ENCODE measurements at regions not wholly inside any gene's neighbourhood (a gene's known extent, or its start where the extent isn't known, plus 50 kb on each side); places are given as distances from the start of the nearest gene placed in this dataset.

DNA sequence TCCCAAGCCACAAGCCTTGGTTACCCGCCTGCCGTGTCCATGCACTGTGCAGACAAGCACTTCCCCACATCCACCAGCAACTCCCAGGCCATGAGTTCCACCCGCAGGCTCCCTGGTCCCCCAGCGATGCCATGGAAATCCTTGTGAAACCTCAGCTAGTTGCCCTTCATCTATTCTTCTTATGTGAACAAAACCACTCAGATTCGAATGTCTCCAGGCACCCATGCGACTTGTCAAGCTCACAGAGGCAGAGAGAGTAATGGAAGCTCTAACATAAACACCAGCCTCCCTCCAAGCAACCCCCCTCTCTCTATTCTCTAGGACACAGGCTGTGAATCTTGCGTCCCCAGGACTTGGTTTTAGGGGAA lies 182.6 kb downstream of the C16orf95 start:
- no peaks in the 10 kb centered on the region for H3K27me3 ChIP-seq (ENCODE audit: insufficient read depth, low read length)
- intact Hi-C loops (cut with micrococcal nuclease), result no loop called here
- H3K27ac Mint-ChIP-seq, result no peak overlapping the region
- ChIA-PET POLR2A (ENCODE audit: partially characterized antibody) (no interaction called here), CTCF (ENCODE audit: partially characterized antibody) (no interaction called here)
- peaks cover 4% of the 10 kb centered on the region in 2 donors for H3K27me3 Mint-ChIP-seq
- H3K9me3 ChIP-seq (ENCODE audit: control insufficient read depth in 1 of 2, low read length in 2 of 2), result no peaks in the 10 kb centered on the region
- H3K36me3 Mint-ChIP-seq, result no peaks in the 10 kb centered on the region
- H3K4me1 ChIP-seq (ENCODE audit: insufficient read depth, low read length), result no peaks in the 10 kb centered on the region
- DNase-seq, result no peak
- peaks cover 0 to 2% (median 0%) of the 10 kb centered on the region in 8 donors for H3K9me3 Mint-ChIP-seq
- no peak overlapping the region for H3K4me3 Mint-ChIP-seq
- H3K4me1 Mint-ChIP-seq, result no peaks in the 10 kb centered on the region
- H3K27ac ChIP-seq (ENCODE audit: low read depth, low read length), result no peak overlapping the region
- no peaks in the 10 kb centered on the region for H3K36me3 ChIP-seq (ENCODE audit: insufficient read depth, low read length)
- no peak overlapping the region for H3K4me3 ChIP-seq (ENCODE audit: low read length in 2 of 2)

DNA sequence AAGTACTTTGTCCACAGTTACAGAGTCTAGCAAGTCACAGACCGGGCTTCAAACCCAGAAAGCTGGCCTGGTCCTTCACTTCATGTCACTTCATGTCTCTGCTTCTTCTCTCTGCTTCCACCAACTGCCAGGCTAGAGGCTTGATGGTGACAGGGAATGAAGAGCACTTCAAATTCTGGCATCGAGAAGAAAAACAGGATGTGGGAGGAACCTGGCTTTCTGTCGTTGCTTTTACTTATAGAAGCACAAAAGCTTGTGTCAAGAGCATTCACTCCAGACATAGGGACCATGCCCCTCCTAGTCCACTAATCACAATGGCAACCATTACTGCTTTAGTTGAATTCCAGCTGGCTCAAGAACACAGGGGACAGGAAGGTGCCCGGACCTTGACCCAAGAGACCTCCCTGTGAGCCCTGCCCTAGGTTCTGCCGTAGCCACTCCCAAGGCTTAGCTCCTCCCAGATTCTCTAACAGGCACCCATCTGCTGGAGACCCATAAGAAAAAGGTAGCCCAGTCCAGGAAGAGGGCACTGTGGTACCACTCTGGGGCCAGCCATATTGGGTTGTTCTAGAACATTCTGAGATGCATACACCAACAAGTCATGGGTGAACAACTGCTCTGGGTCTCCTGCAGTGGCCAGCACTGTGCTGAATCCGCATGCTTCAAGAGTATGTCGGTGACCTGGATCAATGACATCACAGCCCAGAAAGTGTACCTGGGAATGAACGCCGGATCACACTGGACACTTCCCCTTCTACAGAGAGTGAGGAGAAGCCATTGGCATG lies 181.8 kb downstream of the C16orf95 start:
- Mint-ChIP-seq H3K9me3 (peaks cover 0 to 2% (median 0%) of the 10 kb centered on the region in 8 donors), H3K4me1 (no peaks in the 10 kb centered on the region), H3K4me3 (no peak overlapping the region), H3K27me3 (peaks cover 4% of the 10 kb centered on the region in 2 donors), H3K36me3 (no peaks in the 10 kb centered on the region), H3K27ac (no peak overlapping the region)
- Histone ChIP-seq H3K36me3 (ENCODE audit: insufficient read depth, low read length) (no peaks in the 10 kb centered on the region), H3K9me3 (ENCODE audit: control insufficient read depth in 1 of 2, low read length in 2 of 2) (no peaks in the 10 kb centered on the region), H3K27ac (ENCODE audit: low read depth, low read length) (no peak overlapping the region), H3K4me3 (ENCODE audit: low read length in 2 of 2) (no peak overlapping the region), H3K27me3 (ENCODE audit: insufficient read depth, low read length) (no peaks in the 10 kb centered on the region), H3K4me1 (ENCODE audit: insufficient read depth, low read length) (no peaks in the 10 kb centered on the region)
- DNase-seq, result no peak
- ChIA-PET POLR2A (ENCODE audit: partially characterized antibody) (no interaction called here), CTCF (ENCODE audit: partially characterized antibody) (no interaction called here)
- intact Hi-C loops (cut with micrococcal nuclease), result no loop called here

DNA sequence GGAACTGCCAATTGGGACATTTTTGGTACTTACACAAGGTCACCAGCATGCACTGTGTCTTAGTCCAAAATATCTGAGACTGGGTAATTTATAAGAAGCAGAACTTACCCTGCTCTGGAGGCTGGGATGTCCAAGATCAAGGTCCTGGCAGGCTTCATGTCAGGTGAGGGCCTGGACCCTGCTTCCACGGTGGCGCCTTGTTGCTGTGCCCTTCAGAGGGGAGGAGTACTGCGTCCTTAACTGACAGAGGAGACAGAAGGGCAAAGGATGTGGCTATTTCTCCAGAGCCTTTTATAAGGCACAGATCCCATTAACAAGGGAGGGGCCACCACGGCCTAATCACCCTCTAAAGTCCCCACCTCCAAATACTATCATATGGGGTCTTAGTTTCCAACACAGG lies 178.9 kb downstream of the C16orf95 start:
- no peaks in the 10 kb centered on the region for H3K27me3 ChIP-seq (ENCODE audit: insufficient read depth, low read length)
- POLR2A ChIA-PET (ENCODE audit: partially characterized antibody), result no interaction called here
- H3K4me3 Mint-ChIP-seq, result no peak overlapping the region
- H3K4me1 ChIP-seq (ENCODE audit: insufficient read depth, low read length), result no peaks in the 10 kb centered on the region
- no peak overlapping the region for H3K27ac ChIP-seq (ENCODE audit: low read depth, low read length)
- no peak overlapping the region for H3K4me3 ChIP-seq (ENCODE audit: low read length in 2 of 2)
- no peaks in the 10 kb centered on the region for H3K4me1 Mint-ChIP-seq
- peaks cover 4% of the 10 kb centered on the region in 2 donors for H3K27me3 Mint-ChIP-seq
- H3K36me3 ChIP-seq (ENCODE audit: insufficient read depth, low read length), result no peaks in the 10 kb centered on the region
- CTCF ChIA-PET (ENCODE audit: partially characterized antibody), result no interaction called here
- H3K9me3 Mint-ChIP-seq, result peaks cover 0 to 2% (median 0%) of the 10 kb centered on the region in 8 donors
- DNase-seq, result no peak
- no peaks in the 10 kb centered on the region for H3K9me3 ChIP-seq (ENCODE audit: control insufficient read depth in 1 of 2, low read length in 2 of 2)
- intact Hi-C loops (cut with micrococcal nuclease), result no loop called here
- no peaks in the 10 kb centered on the region for H3K36me3 Mint-ChIP-seq
- no peak overlapping the region for H3K27ac Mint-ChIP-seq

DNA sequence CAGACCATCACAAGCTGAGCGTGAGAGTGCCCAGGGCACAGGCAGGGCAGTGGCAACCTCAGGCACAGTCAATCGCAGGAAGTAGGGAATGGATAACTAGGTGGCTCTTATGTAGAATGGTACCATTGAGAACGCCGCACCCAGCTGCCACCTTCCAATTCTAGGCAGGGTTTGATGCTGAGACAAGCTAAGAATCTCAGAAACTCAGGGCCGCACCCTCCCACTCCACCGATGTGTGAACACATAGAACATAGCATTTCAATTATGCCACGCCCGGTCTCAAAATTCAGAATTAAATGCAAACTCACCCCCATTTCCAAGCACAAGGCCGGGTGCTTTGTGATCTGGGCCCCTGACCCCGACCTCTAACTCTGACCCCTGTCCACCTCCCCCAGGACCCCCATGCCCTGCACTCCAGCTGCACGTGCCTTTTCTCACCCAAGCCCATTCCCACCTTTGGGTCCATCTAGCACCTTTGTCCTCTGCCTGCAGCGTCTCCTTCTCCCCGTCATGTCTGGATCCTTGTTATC lies 178.4 kb downstream of the C16orf95 start:
- POLR2A ChIA-PET (ENCODE audit: partially characterized antibody), result no interaction called here
- Histone ChIP-seq H3K27me3 (ENCODE audit: insufficient read depth, low read length) (no peaks in the 10 kb centered on the region), H3K27ac (ENCODE audit: low read depth, low read length) (no peak overlapping the region), H3K4me1 (ENCODE audit: insufficient read depth, low read length) (no peaks in the 10 kb centered on the region), H3K9me3 (ENCODE audit: control insufficient read depth in 1 of 2, low read length in 2 of 2) (no peaks in the 10 kb centered on the region), H3K36me3 (ENCODE audit: insufficient read depth, low read length) (no peaks in the 10 kb centered on the region), H3K4me3 (ENCODE audit: low read length in 2 of 2) (no peak overlapping the region)
- intact Hi-C loops (cut with micrococcal nuclease), result no loop called here
- no peaks in the 10 kb centered on the region for H3K36me3 Mint-ChIP-seq
- H3K4me3 Mint-ChIP-seq, result no peak overlapping the region
- peaks cover 0 to 2% (median 0%) of the 10 kb centered on the region in 8 donors for H3K9me3 Mint-ChIP-seq
- H3K4me1 Mint-ChIP-seq, result no peaks in the 10 kb centered on the region
- no peak for DNase-seq
- H3K27me3 Mint-ChIP-seq, result peaks cover 4% of the 10 kb centered on the region in 2 donors
- no peak overlapping the region for H3K27ac Mint-ChIP-seq
- CTCF ChIA-PET (ENCODE audit: partially characterized antibody), result no interaction called here

- ChIA-PET POLR2A (ENCODE audit: partially characterized antibody) (no interaction called here), CTCF (ENCODE audit: partially characterized antibody) (no interaction called here)
- no peak overlapping the region for H3K4me3 ChIP-seq (ENCODE audit: low read length in 2 of 2)
- intact Hi-C loops (cut with micrococcal nuclease), result no loop called here
- H3K27me3 ChIP-seq (ENCODE audit: insufficient read depth, low read length), result no peaks in the 10 kb centered on the region
- H3K9me3 Mint-ChIP-seq, result peaks cover 0 to 2% (median 0%) of the 10 kb centered on the region in 8 donors
- H3K27ac Mint-ChIP-seq, result no peak overlapping the region
- H3K27ac ChIP-seq (ENCODE audit: low read depth, low read length), result no peak overlapping the region
- H3K36me3 ChIP-seq (ENCODE audit: insufficient read depth, low read length), result no peaks in the 10 kb centered on the region
- H3K4me1 Mint-ChIP-seq, result no peaks in the 10 kb centered on the region
- DNase-seq, result no peak
- H3K4me3 Mint-ChIP-seq, result no peak overlapping the region
- no peaks in the 10 kb centered on the region for H3K36me3 Mint-ChIP-seq
- peaks cover 2 to 5% of the 10 kb centered on the region in 2 donors for H3K27me3 Mint-ChIP-seq
- H3K9me3 ChIP-seq (ENCODE audit: control insufficient read depth in 1 of 2, low read length in 2 of 2), result no peaks in the 10 kb centered on the region
- no peaks in the 10 kb centered on the region for H3K4me1 ChIP-seq (ENCODE audit: insufficient read depth, low read length)
Measured at GRCh38 chr16:87140211-87141200, 176.7 kb downstream of the C16orf95 start.

DNA sequence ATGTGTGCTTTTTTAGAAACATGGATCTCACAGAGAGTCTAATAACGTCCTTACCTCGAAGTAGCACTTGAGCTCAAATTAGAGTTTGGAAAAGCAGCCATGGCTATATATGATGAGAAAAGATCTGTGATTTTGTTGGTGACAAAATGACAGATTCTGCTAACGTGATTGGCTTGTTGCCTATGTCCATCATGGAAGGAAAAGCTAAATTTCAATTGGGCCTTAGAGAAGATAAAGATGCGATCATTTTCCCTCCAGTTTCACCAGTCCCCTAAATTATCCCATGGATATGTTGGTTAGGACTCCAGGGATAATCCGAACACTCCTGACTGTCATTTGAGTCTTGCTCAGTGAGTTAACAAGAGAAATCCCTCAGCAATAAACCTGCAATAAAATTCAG lies 175.8 kb downstream of the C16orf95 start:
- CTCF ChIA-PET (ENCODE audit: partially characterized antibody), result no interaction called here
- H3K27ac Mint-ChIP-seq, result no peak overlapping the region

DNA sequence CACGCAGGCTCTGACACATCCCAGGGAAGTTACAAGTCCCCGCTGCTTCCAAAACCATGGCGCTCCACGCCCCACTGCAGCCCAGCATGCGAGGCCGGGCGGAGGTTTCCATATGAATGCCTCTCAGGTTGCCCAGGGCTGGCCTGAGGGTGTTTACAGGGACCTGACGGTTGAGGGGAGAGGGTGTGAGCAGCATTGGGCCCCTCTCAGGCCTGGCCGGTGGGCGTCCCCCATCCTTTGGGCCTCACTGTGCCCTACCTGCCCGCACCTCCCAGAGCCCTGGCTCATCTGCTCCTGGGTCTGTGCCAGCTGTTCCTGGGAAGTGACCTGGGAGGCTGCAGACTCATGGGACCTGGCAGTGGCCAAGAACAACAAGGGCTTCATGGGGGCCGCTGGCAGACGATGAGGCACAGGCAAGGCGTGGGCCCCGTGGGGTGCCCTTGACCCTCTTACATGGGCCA lies 173.5 kb downstream of the C16orf95 start:
- Mint-ChIP-seq H3K4me3 (no peak overlapping the region), H3K9me3 (peaks cover 0 to 7% (median under 1%) of the 10 kb centered on the region in 8 donors), H3K27me3 (peaks cover 2 to 5% of the 10 kb centered on the region in 2 donors), H3K36me3 (no peaks in the 10 kb centered on the region), H3K4me1 (no peaks in the 10 kb centered on the region), H3K27ac (no peak overlapping the region)
- DNase-seq, result no peak
- Histone ChIP-seq H3K4me1 (ENCODE audit: insufficient read depth, low read length) (no peaks in the 10 kb centered on the region), H3K4me3 (ENCODE audit: low read length in 2 of 2) (no peak overlapping the region), H3K36me3 (ENCODE audit: insufficient read depth, low read length) (no peaks in the 10 kb centered on the region), H3K27ac (ENCODE audit: low read depth, low read length) (no peak overlapping the region), H3K9me3 (ENCODE audit: control insufficient read depth in 1 of 2, low read length in 2 of 2) (no peaks in the 10 kb centered on the region), H3K27me3 (ENCODE audit: insufficient read depth, low read length) (no peaks in the 10 kb centered on the region)
- intact Hi-C loops (cut with micrococcal nuclease), result no loop called here
- ChIA-PET CTCF (ENCODE audit: partially characterized antibody) (no interaction called here), POLR2A (ENCODE audit: partially characterized antibody) (no interaction called here)

More for the DNA sequence above, 175.8 kb downstream of the C16orf95 start:
- no peaks in the 10 kb centered on the region for H3K27me3 ChIP-seq (ENCODE audit: insufficient read depth, low read length)
- no peaks in the 10 kb centered on the region for H3K36me3 Mint-ChIP-seq
- POLR2A ChIA-PET (ENCODE audit: partially characterized antibody), result no interaction called here
- intact Hi-C loops (cut with micrococcal nuclease), result no loop called here
- no peaks in the 10 kb centered on the region for H3K4me1 Mint-ChIP-seq
- H3K27me3 Mint-ChIP-seq, result peaks cover 2 to 5% of the 10 kb centered on the region in 2 donors
- H3K4me3 ChIP-seq (ENCODE audit: low read length in 2 of 2), result no peak overlapping the region
- peaks cover 0 to 3% (median 0%) of the 10 kb centered on the region in 8 donors for H3K9me3 Mint-ChIP-seq
- H3K9me3 ChIP-seq (ENCODE audit: control insufficient read depth in 1 of 2, low read length in 2 of 2), result no peaks in the 10 kb centered on the region
- no peaks in the 10 kb centered on the region for H3K36me3 ChIP-seq (ENCODE audit: insufficient read depth, low read length)
- no peak overlapping the region for H3K27ac ChIP-seq (ENCODE audit: low read depth, low read length)
- no peak for DNase-seq
- no peak overlapping the region for H3K4me3 Mint-ChIP-seq
- H3K4me1 ChIP-seq (ENCODE audit: insufficient read depth, low read length), result no peaks in the 10 kb centered on the region

Measured in CD4-positive, alpha-beta memory T cell (primary cell).